Stimulated activated CD4-positive, alpha-beta T cell treated with anti-CD3 and anti-CD28 coated beads, Interleukin-12 subunit alpha, Interleukin-12 subunit beta, amount 100 ng/mL, for 4 hours (primary cell): ENCODE measurements at regions not wholly inside any gene's neighbourhood (a gene's known extent, or its start where the extent isn't known, plus 50 kb on each side); places are given as distances from the start of the nearest gene placed in this dataset.

Experiments used
- DNase-seq: peaks from one replicate; pipeline ENCODE4 v3.0.0-alpha.2; 2020

GRCh38 chr11:109814824-109815223 is 278.4 kb upstream of the ZC3H12C start:
- DNase-seq: no peak

DNA sequence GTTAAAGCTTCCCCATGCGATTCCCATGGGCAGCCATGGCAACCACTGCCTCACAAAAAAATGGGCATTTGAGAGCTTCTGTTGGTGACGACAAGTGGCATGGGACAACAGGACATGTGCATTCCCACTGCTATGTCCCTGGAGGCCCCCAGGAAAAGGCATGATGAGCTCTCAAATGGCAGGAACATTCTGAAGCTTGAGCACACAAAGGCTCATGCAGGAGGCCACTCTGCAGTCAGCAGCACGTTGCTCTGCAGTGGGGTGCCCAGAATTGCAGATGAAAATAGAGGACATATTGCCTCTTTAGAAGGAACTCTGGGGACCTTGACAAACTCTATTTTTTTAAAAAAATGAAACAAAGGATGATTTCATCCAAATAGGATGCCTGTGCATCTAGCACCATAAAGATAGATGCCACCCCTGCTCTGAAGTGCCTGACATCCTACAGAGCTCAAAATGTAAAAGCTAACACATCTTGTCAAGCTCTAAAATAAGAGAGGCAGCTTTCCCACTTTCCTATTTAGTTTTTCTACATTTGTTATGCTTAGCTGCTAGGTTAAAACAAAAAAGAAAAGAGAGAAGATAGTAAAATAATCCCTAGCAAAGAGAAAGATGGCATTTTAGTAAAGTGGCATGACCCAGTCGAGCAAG is 277.6 kb upstream of the ZC3H12C start:
- DNase-seq: no peak

DNA sequence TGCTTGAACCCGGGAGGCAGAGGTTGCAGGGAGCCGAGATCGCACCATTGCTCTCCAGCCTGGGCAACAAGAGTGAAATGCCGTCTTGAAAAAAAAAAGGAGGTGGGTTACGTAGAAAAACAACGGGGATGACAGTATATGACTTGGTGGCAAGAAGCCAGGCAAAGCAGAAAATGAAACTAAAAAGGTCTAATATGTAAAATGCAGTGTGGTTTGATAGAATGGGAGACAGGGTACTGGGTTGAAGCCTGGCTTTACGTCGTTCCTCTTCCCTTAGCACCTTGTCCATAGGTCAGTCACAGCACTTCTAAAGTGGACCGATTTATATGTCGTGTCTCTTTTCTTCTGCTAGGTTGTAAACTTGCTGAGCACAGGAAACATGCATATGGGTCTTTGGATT is 274.9 kb upstream of the ZC3H12C start:
- no peak for DNase-seq

DNA sequence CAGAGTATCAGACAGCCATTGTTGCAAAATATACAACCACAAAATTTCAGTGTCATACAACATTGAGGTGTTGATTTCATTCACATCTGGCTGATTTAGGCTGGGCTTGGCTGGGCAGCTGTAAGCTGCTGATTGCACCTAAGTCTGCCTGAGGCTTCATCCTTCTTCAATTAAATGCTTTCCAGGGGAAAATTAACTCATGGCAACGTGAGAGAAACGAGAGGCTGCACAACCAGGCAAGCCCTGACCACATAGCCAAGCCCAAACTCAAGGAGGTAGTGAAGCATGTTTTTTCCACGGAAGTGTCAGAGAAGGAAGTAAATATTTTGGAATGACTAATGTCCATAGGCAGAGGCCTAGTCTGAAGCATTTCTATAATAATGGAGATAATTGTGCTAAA is 273.8 kb upstream of the ZC3H12C start:
- DNase-seq: no peak

DNA sequence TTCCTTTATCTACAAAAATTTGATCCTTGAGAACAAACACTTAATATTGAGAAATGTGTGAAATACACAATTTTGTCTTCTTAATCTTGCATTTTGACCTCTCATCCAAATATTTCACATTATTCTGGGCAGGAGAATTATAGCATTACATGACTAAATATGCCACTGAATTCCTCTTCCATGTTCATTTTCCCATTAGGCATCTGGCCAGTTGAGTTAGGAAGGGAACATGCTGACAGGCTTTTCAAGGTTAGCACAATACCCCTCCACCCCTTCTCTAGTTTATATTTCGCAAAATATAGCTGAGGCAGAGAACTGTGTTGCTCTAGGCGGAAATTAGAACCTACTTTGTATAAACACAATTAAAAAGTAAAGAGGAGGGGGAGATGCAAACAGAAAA is 271.7 kb upstream of the ZC3H12C start:
- no peak for DNase-seq

DNA sequence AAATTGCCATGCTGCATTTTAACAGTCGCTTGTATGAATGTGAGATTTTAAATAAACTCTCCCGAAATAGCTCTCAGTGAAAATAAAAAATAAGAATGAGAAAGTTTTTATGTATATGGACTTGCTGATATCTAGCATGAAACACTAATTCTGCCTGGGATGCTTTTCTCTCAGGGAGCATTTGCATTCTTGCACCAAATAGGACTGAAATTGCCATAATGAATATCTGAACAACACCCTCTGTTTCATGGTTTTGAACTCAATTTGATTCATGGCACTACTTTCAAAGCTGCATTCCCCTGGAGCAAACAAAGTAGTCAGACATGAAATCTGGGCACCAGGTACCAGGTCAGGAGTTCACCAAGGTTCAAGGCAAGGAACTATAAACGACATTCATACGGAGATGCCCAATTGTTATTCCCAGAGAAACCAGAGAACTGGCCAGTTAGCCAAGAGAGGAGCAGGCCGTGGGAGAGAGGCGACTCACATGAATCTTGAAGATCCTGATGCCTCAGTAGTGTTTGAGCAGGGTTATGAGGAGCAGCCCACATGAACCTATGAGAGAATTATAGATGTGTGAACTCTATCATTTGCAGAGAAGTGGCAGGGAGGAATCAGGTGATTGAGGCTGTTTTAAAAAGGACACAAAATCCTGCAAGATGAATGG is 270.6 kb upstream of the ZC3H12C start:
- DNase-seq: no peak

DNA sequence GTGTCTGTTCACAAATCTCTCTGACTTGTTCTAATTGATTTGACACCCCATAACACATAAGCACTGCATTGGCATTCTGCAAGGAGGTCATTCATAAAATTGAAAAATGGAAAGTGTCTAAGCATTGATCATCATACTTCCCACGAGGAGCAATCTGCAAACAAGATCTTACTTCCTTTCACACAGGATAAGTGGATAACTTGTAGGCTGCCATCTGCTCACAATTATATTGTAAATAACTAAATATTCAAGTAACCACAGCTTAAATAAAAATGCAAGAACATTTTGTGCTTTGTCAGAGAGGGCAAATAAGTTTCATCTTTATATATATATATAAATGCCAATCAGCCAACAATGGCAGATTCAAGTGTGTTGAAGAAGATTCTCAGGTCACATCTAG is 264.8 kb upstream of the ZC3H12C start:
- DNase-seq: no peak

DNA sequence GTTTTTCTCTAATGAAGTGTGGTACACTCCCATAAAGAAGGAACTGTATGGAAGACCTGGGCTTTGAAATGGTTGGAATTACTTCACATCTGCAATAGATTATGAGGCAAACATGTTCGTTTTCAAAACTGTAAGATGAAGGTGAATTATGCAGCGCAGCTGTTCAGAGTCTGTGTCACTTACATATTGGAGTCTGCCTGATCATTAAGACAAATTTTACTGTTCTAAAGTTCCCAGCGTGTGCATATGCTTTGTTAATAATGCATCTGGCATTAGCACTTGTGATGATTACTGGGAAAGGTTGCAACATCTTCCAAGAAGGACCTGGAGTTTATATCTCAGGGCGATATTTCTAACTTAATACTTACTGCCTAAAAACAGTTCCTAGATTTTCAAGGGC is 255.2 kb upstream of the ZC3H12C start:
- DNase-seq: no peak

DNA sequence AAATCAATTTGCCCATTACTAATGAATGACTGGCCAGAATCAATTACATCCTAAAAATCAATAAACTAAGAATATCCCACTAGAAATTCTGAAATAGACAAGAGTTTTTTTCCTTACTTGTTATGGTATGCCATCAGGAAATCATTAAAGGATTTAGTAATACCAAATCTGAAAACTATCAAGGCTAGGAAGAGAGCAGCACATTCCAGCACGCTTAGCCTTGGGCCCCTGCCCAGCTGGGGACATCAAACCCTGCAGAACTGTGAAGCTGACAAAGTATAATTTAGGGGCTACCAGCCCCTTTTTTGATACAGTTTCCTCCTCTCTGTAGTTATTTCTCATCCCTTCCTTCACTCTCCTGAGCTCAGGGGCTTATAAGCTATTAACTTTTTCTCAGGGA is 247.8 kb upstream of the ZC3H12C start:
- DNase-seq: no peak

GRCh38 chr11:109847621-109848020 is 245.6 kb upstream of the ZC3H12C start:
- DNase-seq: no peak

DNA sequence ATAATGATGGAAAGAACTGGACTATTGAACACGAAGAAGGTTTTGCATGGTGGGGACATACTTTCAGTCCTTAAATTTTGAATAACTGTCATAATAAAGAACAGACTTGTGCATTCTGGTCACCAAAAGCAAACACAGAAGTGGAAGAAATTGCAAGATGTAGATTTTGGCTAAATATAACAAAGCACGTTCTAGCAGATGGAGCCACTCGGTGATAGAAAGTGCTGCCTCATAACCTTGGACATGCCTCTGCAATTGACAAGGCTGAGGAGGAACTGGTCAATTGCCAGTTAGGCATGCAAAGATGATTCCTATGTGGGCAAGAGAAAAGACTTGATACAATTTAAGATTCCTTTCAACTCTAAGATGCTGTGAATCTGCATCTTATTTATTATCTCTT is 244.1 kb upstream of the ZC3H12C start:
- DNase-seq: no peak

- DNase-seq: no peak
Measured at GRCh38 chr11:109849946-109850345, 243.2 kb upstream of the ZC3H12C start.

GRCh38 chr11:109851780-109852390 is 241.3 kb upstream of the ZC3H12C start:
- DNase-seq: no peak

GRCh38 chr11:109853156-109853776 is 239.9 kb upstream of the ZC3H12C start:
- no peak for DNase-seq

- no peak for DNase-seq
Measured at GRCh38 chr11:109854731-109855130, 238.5 kb upstream of the ZC3H12C start.

- no peak for DNase-seq
Measured at GRCh38 chr11:109856928-109857327, 236.3 kb upstream of the ZC3H12C start.

GRCh38 chr11:109857637-109858036 is 235.6 kb upstream of the ZC3H12C start:
- DNase-seq: no peak

DNA sequence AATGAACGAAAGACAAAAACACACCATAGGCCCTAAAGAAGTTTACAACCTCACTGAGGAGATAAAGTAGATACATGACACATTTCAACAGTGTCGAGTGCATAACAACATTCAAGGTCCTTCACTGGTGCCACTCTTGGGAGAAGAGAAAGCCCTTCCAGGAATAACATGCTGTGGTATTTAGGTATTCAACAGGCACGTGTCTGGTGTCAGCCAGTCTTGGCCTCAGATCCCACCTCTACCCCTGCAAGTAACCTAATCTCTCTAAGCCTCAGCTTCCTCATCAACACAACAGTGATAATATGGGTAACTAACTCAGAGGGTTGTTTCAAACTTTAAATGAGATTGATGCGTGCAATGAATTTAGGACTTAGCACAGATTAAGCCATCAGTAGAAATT is 235.0 kb upstream of the ZC3H12C start:
- DNase-seq: no peak

DNA sequence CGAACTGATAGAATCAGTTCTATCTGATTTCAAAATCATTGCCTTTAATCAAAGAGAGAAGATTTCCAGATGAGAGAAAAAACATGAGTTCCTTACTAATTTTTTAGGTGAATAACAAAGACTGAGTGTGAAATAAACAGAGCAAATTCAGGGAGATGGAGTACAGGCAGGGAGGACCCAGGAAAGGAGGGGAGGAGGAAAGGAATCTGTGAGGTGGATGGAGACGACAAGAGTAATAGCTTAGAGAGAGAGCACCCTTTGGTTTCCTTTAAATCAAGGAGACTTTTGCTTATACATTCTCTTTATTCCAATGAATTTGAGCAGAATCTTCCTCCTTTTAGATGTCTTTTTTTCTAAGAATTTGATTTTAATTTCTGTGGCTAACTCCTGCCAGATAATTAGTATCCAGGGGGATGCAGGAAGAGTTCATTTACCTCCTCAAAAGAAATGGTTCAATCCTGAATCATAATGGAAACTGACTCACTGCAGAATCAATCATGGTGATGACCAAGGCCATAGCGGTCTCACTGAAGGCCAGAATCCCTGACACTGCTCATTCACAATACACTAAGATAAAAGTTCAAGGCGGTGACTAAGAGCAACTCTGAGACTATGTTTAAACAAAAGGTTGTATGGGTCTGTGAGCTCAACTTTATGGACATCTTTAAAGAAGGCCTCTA is 234.0 kb upstream of the ZC3H12C start:
- DNase-seq: no peak

DNA sequence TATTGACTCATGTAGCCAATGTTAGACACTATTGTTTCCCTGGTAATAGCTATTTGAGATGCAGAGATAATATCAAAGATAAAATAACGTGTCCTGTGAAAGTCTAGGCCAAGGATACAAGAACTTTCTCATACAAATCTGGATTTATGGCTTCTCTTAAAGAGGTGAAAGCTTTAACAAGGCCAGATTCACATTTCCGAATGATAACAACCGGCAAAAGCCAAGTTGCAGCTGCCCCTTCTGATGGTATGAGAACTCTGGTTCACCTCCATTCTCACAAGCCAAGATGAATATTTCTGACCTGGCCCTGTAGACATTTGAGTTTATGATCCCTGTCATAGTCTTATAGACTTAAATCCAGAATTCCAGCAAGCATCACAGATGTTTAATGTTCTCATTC is 230.4 kb upstream of the ZC3H12C start:
- DNase-seq: no peak

DNA sequence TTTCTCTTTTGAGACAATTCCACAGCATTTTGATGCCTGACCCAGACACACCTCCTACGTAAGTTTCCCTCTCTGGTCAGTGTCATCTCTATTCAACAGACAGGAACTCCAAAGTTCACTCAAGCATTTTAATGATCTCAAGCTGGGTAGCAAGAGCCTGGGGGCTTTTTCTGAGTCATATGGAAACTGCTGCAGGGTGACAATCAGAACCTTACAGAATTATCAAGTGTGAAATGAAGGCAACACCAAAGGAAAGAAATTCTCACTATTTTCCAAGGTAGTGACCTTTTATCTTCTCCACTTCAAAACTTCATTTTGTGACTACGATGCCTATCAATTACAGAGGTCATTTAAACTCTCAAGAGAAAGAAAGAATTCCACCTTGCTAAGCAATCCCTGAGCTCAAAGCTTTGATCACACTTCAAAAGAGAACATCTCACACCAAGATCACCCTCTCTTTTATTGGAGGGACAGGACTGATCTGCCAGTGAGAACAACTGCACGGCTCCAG is 229.0 kb upstream of the ZC3H12C start:
- DNase-seq: no peak

GRCh38 chr11:109864834-109865547 is 228.2 kb upstream of the ZC3H12C start:
- DNase-seq: no peak
